ENCODE measurements at regions not wholly inside any gene's neighbourhood (a gene's known extent, or its start where the extent isn't known, plus 50 kb on each side); places are given as distances from the start of the nearest gene placed in this dataset.

- H3K36me3 ChIP-seq, result no peaks in the 10 kb centered on the region
- peak in 1 of 3 donors; percentile 21 for TF ChIP-seq POLR2AphosphoS5 (IDR thresholded peaks at IDR 0.05)
- TF ChIP-seq CTCF (IDR thresholded peaks at IDR 0.05), result no peak
- no peak for TF ChIP-seq POLR2A (IDR thresholded peaks at IDR 0.05)
- no peak for TF ChIP-seq EP300 (IDR thresholded peaks at IDR 0.05)
- H3K4me1 ChIP-seq, result peaks cover 4 to 44% (median 13%) of the 10 kb centered on the region in 4 donors
- peak in 1 of 2 donors; percentile 34 for DNase-seq
- no peaks in the 10 kb centered on the region for H3K27me3 ChIP-seq
- 23 to 33% (median 29%) methylated on average over 1 of the region's 1 CpG for WGBS, 5 donors
- H3K9me3 ChIP-seq, result no peaks in the 10 kb centered on the region
- H3K27ac ChIP-seq, result peak overlapping the region in 2 of 5 donors; percentile 57 to 64
- intact Hi-C loops (cut with DNase I; ENCODE audit: low total_unique reads), result no loop called here
- H3K4me3 ChIP-seq, result no peak overlapping the region
These were observed 185.5 kb upstream of the ECI2 start for GRCh38 chr6:4320860-4321259.

- intact Hi-C loops (cut with DNase I; ENCODE audit: low total_unique reads), result no loop called here
- no peaks in the 10 kb centered on the region for H3K27me3 ChIP-seq
- 21 to 30% (median 26%) methylated on average over 4 of the region's 4 CpGs for WGBS, 5 donors
- H3K36me3 ChIP-seq, result no peaks in the 10 kb centered on the region
- no peaks in the 10 kb centered on the region for H3K9me3 ChIP-seq
- TF ChIP-seq EP300 (IDR thresholded peaks at IDR 0.05), result no peak
- no peak for TF ChIP-seq CTCF (IDR thresholded peaks at IDR 0.05)
- peak in 1 of 3 donors; percentile 40 for TF ChIP-seq POLR2AphosphoS5 (IDR thresholded peaks at IDR 0.05)
- peaks cover 4 to 44% (median 13%) of the 10 kb centered on the region in 4 donors for H3K4me1 ChIP-seq
- no peak overlapping the region for H3K4me3 ChIP-seq
- peak in 1 of 2 donors; percentile 43 for DNase-seq
- H3K27ac ChIP-seq, result peak overlapping the region in 3 of 5 donors; percentile 30 to 64 (median 57)
These were observed 184.8 kb upstream of the ECI2 start for GRCh38 chr6:4319981-4320683.

GRCh38 chr6:4318321-4318720, 182.9 kb upstream of the ECI2 start:
- H3K4me1 ChIP-seq, result peaks cover 4 to 48% (median 13%) of the 10 kb centered on the region in 4 donors
- H3K27me3 ChIP-seq, result no peaks in the 10 kb centered on the region
- H3K9me3 ChIP-seq, result peaks cover 0 to 2% (median under 1%) of the 10 kb centered on the region in 4 donors
- intact Hi-C loops (cut with DNase I; ENCODE audit: low total_unique reads), result no loop called here
- no peak overlapping the region for H3K4me3 ChIP-seq
- no peak for DNase-seq
- TF ChIP-seq CTCF (IDR thresholded peaks at IDR 0.05) (no peak), POLR2AphosphoS5 (IDR thresholded peaks at IDR 0.05) (no peak), POLR2A (IDR thresholded peaks at IDR 0.05) (no peak), EP300 (IDR thresholded peaks at IDR 0.05) (no peak)
- no peaks in the 10 kb centered on the region for H3K36me3 ChIP-seq
- no peak overlapping the region for H3K27ac ChIP-seq
- WGBS, 5 donors, result 64 to 89% (median 80%) methylated on average over 2 of the region's 2 CpGs

GRCh38 chr6:4316867-4317400, 181.6 kb upstream of the ECI2 start:
- WGBS, 5 donors, result 18 to 34% (median 31%) methylated on average over 9 of the region's 9 CpGs
- Histone ChIP-seq H3K4me3 (no peak overlapping the region), H3K36me3 (no peaks in the 10 kb centered on the region), H3K27me3 (no peaks in the 10 kb centered on the region), H3K9me3 (peaks cover 4 to 16% (median 11%) of the 10 kb centered on the region in 4 donors), H3K4me1 (peaks cover 4 to 51% (median 13%) of the 10 kb centered on the region in 4 donors), H3K27ac (peak overlapping the region; percentile 43 to 80 (median 74))
- TF ChIP-seq CTCF (IDR thresholded peaks at IDR 0.05) (no peak), POLR2AphosphoS5 (IDR thresholded peaks at IDR 0.05) (peak; percentile 23 to 81 (median 58))
- intact Hi-C loops (cut with DNase I; ENCODE audit: low total_unique reads), result no loop called here
- DNase-seq, result peak; percentile 37 to 93

Data from stomach (tissue), 8 donors.